Mucosa of stomach (tissue), 1 donor: ENCODE measurements at regions not wholly inside any gene's neighbourhood (a gene's known extent, or its start where the extent isn't known, plus 50 kb on each side); places are given as distances from the start of the nearest gene placed in this dataset.

Experiments used
- H3K27me3 ChIP-seq: one replicate; pipeline ENCODE4 v1.7.0; 2013; ENCODE audit warnings: mild to moderate bottlenecking, low read length; ENCODE audit not compliant: control insufficient read depth, insufficient read depth
- H3K36me3 ChIP-seq: one replicate; pipeline ENCODE4 v1.7.0; 2013; ENCODE audit warnings: low read length; ENCODE audit not compliant: control insufficient read depth, insufficient read depth
- H3K4me1 ChIP-seq: one replicate; pipeline ENCODE4 v1.7.0; 2013; ENCODE audit warnings: mild to moderate bottlenecking, low read length; ENCODE audit not compliant: control insufficient read depth, insufficient read depth
- H3K4me3 ChIP-seq: one replicate; pipeline ENCODE4 v1.7.0; 2013; ENCODE audit warnings: low read length
- H3K9ac ChIP-seq: one replicate; pipeline ENCODE4 v1.7.0; 2013; ENCODE audit warnings: mild to moderate bottlenecking, low read length, moderate library complexity
- H3K9me3 ChIP-seq: one replicate; pipeline ENCODE4 v1.7.0; 2013; ENCODE audit warnings: mild to moderate bottlenecking, low read length, moderate library complexity; ENCODE audit not compliant: control insufficient read depth
- donor health status: Pancreatic carcinoma.

DNA sequence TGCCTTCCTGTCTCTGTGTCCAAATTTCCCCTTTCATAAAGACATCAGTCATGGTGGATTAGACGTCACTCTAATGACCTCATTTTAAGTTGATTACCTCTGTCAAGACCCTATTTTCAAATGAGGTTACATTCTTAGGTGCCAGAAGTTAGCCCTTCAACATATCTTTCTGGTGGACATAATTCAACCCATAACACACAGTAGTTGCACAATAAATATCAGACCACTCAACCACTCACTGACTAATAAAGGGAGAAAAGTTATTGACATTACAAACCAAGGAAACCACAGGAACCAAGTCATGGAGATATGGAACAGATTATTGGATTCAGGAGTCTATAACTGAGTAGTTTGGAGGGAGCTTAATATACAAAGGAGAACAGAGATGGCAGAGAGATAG is 377.4 kb upstream of the ACVR2A start:
- Histone ChIP-seq H3K4me1 (peaks cover 25% of the 10 kb centered on the region), H3K9me3 (no peaks in the 10 kb centered on the region), H3K4me3 (no peak overlapping the region), H3K36me3 (no peaks in the 10 kb centered on the region), H3K9ac (no peak overlapping the region), H3K27me3 (no peaks in the 10 kb centered on the region)

GRCh38 chr2:147464737-147465357 is 380.0 kb upstream of the ACVR2A start:
- Histone ChIP-seq H3K36me3 (no peaks in the 10 kb centered on the region), H3K27me3 (no peaks in the 10 kb centered on the region), H3K4me1 (peaks cover 25% of the 10 kb centered on the region), H3K9me3 (no peaks in the 10 kb centered on the region), H3K4me3 (no peak overlapping the region), H3K9ac (no peak overlapping the region)

DNA sequence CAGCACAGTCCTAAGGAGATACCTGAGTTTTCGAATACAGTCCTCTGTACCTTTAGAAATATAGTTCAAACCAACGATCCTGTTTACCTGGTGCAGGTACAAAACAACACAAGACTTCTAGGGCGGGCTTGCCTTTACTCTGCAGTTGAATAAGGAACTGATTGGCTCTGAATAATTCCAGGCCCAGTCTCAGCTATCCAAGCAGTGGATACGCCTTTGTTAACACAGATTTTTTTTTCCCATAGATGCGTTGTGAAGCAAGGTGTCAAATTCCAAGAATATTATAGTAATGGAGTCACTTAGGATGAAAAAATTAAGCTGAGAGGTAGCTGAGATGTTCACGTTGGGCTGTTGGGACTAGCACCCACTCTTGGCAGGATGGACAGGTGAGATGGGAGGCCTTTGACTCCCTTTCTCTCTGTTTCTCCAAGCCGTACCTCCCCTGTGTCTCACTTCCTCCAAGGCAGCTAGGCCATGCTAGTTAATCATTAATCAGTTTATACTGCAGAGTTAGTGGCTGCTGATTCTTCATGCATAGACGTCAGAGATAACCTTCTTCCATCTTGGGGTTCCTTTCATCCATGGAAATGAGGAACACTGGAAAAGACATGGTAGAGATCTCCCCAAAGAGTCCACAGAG is 380.8 kb upstream of the ACVR2A start:
- H3K36me3 ChIP-seq, result no peaks in the 10 kb centered on the region
- H3K9ac ChIP-seq, result no peak overlapping the region
- H3K9me3 ChIP-seq, result no peaks in the 10 kb centered on the region
- peaks cover 25% of the 10 kb centered on the region for H3K4me1 ChIP-seq
- no peaks in the 10 kb centered on the region for H3K27me3 ChIP-seq
- H3K4me3 ChIP-seq, result peak overlapping the region; percentile 14

DNA sequence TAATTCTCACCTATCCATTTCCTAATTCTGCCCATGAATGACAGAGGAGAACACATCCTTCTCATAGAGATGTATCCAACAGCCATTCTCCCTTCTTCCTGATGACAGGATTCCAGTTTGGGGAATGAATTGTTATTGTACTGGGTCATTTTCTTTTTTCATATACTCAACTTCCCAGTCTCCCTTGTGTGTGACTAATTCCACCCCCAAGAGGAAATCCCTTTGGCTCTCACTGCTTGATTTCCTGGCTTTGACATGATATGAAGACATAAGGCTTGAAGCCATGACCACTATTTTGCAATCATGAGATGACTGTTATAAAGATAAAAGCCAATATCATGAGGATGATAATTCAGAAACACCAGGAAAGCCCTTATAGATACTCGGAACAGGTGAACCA is 384.7 kb upstream of the ACVR2A start:
- Histone ChIP-seq H3K36me3 (no peaks in the 10 kb centered on the region), H3K27me3 (no peaks in the 10 kb centered on the region), H3K9ac (no peak overlapping the region), H3K4me1 (peaks cover 17% of the 10 kb centered on the region), H3K9me3 (no peaks in the 10 kb centered on the region), H3K4me3 (no peak overlapping the region)

DNA sequence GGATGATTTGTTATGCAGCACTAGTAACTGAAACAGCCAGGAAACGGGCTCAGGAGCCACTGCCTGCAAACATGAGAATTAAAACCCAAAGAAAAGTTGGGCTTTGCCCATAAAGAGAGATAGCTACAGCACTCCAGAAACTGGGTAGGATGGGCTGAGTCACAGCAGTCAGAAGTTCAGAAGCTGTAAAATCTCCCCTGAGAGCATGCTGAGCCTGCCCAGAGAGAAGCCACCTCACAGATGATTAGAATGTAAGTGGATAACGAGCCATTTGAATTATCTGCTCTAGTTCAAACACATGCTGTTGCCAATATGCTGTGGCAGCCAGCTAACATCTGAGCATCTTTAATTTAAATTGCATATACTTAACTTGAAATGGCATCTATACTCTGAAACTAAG is 388.1 kb upstream of the ACVR2A start:
- H3K4me1 ChIP-seq, result no peaks in the 10 kb centered on the region
- H3K4me3 ChIP-seq, result no peak overlapping the region
- no peaks in the 10 kb centered on the region for H3K36me3 ChIP-seq
- no peak overlapping the region for H3K9ac ChIP-seq
- no peaks in the 10 kb centered on the region for H3K27me3 ChIP-seq
- H3K9me3 ChIP-seq, result no peaks in the 10 kb centered on the region

GRCh38 chr2:147451902-147452515 is 392.8 kb upstream of the ACVR2A start:
- H3K27me3 ChIP-seq, result no peaks in the 10 kb centered on the region
- no peaks in the 10 kb centered on the region for H3K9me3 ChIP-seq
- no peaks in the 10 kb centered on the region for H3K36me3 ChIP-seq
- no peak overlapping the region for H3K4me3 ChIP-seq
- no peak overlapping the region for H3K9ac ChIP-seq
- peaks cover 9% of the 10 kb centered on the region for H3K4me1 ChIP-seq

DNA sequence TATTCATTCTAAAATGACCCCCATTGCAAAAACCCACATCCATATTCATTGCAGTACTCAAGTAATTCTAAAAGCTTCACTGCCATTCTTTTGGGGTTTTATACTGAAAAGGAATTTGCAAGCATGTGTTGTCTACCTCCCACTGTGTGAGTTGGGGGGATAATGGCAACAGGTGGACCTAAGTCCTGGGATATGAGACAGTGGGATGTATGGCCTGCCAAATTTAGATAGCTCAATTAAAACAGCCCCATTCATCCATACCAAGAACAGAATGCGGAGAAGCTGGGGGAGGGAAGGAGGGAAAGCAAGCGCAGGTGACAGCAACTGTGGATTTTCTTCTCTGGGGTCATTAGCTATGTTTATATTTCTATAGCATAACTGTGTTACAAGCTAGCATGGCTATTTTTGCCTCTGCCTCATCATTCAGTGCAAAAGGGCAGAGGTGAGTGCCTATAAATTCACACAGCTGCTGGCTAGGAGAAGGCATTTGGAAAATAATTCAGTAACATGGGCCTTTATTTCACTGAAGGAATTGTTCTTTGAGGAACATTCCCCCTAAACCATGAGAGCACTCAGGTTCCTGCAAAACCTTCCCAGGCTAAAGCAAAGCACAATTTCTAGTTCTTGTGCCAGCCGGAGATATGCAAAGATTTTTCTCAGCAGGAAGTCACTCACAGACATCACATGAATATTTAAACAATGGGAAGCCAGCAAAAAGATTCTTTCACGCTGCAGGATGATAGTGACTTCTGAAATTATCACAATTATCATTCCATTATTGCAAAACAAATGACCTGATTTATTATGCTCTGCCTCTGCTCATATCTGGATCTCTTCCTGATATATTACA is 393.9 kb upstream of the ACVR2A start:
- Histone ChIP-seq H3K4me3 (no peak overlapping the region), H3K9me3 (no peaks in the 10 kb centered on the region), H3K9ac (no peak overlapping the region), H3K27me3 (no peaks in the 10 kb centered on the region), H3K4me1 (peaks cover 9% of the 10 kb centered on the region), H3K36me3 (no peaks in the 10 kb centered on the region)

DNA sequence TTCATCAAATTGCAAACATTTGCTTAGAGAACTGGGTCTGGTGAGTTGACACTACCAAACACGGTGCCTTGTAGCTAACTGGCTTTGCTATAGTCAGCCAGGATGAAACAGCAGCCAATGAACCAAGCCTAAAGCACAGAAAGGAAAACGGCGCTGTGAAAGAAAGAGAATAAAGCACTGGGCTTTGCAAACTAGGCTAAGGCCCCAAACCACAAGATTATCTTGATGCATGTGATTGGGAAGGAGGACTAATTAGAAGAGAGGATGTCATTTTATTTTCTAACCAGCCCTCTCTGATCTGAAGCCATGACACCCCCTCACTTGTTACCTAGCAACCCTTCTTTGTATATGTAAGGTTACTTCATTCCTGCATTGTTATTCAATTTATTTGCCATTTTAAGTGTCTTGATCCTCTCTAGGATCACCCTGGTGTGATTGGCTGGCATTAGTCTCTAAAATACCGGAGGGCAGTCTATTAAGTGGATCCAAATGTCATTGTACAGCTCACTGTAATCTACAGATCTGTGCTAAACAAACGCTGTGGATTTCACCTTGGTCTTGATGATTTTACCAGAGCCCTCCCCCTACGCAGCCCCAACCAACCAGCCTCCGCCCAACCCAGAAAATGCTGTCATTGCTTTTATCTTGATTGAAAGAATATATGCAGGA is 395.4 kb upstream of the ACVR2A start:
- H3K4me3 ChIP-seq, result no peak overlapping the region
- no peaks in the 10 kb centered on the region for H3K27me3 ChIP-seq
- H3K4me1 ChIP-seq, result peaks cover 9% of the 10 kb centered on the region
- H3K9ac ChIP-seq, result no peak overlapping the region
- no peaks in the 10 kb centered on the region for H3K9me3 ChIP-seq
- H3K36me3 ChIP-seq, result no peaks in the 10 kb centered on the region

DNA sequence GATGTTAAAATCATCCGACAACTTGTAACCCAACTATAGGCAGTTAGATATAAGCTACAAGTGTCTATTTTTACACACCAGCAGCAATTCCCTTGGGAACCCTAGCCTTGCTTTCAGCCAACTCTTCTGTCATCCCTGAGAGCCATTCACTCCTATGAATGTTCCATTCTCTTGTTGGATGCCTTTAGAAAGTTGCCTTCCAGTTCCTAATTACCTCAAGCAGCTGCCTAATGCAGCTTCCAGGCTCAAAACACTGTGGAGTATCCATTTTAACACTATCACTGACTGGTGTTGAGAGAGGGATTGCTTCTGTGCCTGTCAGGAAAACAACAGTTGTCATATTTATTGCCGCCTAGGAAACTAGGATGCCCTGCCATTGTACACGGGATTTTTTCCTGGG is 402.0 kb upstream of the ACVR2A start:
- Histone ChIP-seq H3K9me3 (no peaks in the 10 kb centered on the region), H3K4me1 (peaks cover 18% of the 10 kb centered on the region), H3K4me3 (no peak overlapping the region), H3K27me3 (no peaks in the 10 kb centered on the region), H3K9ac (no peak overlapping the region), H3K36me3 (no peaks in the 10 kb centered on the region)

GRCh38 chr2:147441182-147441581 is 403.6 kb upstream of the ACVR2A start:
- Histone ChIP-seq H3K36me3 (no peaks in the 10 kb centered on the region), H3K4me1 (peaks cover 18% of the 10 kb centered on the region), H3K9me3 (no peaks in the 10 kb centered on the region), H3K4me3 (no peak overlapping the region), H3K9ac (no peak overlapping the region), H3K27me3 (no peaks in the 10 kb centered on the region)

- no peak overlapping the region for H3K9ac ChIP-seq
- no peaks in the 10 kb centered on the region for H3K9me3 ChIP-seq
- H3K36me3 ChIP-seq, result no peaks in the 10 kb centered on the region
- no peaks in the 10 kb centered on the region for H3K27me3 ChIP-seq
- H3K4me3 ChIP-seq, result no peak overlapping the region
- peaks cover 18% of the 10 kb centered on the region for H3K4me1 ChIP-seq
These were observed 404.1 kb upstream of the ACVR2A start for GRCh38 chr2:147440734-147441133.
